GM19328 (cell line): ENCODE measurements at regions not wholly inside any gene's neighbourhood (a gene's known extent, or its start where the extent isn't known, plus 50 kb on each side); places are given as distances from the start of the nearest gene placed in this dataset.

ENCODE experiments used
- ATAC-seq: cut with Tn5 transposase; IDR thresholded peaks from one replicate; pipeline ENCODE4 v1.9.1; 2021; ENCODE audit warnings: mild to moderate bottlenecking, moderate library complexity; ENCODE audit not compliant: unreplicated experiment

DNA sequence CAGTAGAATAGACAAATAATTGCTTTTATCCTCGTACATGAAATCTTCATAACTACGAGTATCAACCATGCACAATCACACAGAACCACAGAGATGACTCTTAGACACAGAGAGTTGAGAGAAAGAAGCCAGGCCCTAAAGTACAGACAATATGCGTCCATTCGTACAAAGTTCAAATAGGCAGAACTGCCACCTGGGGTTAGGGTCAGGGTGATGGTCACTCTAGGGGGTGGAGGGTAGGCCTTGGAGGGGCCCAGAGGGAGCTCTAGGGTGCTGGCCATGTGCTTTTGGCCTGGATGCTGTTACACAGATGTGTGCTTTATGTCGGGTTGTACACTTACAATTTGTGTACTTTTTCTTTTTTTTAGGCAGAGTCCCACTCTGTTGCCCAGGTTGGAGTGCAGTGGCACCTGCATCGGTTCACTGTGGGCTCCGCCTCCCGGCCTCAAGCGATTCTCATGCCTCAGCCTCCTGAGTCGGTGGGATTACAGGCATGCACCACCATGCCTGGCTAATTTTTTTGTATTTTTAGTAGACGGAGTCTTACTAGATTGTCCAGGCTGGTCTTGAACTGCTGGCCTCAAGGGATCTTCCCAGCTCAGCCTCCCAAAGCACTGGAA lies 65.9 kb upstream of the KLF13 start:
- no peak for ATAC-seq

DNA sequence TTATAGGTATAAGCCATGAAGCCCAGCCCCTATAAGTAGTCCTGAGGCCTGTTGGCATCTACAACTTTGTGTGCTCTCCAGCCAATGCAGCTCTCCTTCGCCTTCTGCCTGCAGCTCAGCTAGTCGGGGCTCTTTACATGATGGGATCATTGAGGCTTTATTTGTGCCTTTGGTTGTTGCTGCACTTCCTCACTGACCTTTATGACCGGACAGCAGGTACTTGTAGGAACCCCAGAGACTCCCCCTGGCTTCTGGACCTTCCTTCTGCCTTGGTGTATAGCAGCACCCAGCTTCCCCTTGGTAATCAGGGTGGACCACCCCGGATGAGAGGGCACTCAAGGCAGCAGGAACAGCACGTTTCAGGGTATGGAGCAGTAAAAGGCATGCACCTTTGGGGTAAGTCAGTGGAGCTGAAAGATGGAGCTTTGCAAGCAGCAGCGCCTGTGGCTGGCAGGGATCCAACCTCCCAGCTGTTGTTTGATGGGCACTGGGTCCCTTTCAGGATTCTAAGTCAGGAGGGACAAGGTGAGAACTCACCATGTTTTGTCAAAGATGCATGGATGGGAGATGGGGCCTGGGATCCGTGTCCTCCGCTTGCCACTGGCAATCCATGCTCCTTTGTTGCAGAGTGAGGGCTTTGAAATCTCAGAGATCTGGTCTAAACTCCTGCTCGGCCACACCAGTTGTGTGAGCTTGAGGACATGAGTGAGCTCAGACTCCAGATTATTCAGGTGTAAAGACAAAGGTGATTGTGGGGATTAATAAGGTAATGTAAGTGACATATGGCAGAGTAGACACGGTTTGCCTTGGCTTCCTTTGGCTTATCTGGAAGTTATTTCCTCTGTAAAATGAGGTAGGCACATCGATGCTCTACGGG lies 65.1 kb upstream of the KLF13 start:
- ATAC-seq = no peak

DNA sequence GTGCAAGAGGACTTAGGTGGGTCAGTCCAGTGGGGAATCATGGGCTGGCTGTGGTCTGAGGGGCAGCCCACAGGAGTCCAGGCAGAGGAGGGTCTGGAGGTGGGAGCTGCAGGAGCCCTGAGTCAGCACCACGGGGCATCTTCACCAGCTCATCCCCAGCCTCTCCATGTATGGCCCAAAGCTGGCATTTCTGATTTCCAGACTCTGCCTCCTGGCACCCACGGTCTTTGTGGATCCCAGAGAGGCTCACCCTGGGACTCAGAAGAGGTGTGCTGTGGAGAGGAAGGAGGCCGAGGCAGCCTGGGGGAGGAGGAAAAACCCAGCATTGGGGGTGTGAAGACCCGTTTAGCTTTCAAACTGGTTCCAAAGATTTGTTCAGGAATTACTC lies 64.5 kb upstream of the KLF13 start:
- ATAC-seq = no peak

DNA sequence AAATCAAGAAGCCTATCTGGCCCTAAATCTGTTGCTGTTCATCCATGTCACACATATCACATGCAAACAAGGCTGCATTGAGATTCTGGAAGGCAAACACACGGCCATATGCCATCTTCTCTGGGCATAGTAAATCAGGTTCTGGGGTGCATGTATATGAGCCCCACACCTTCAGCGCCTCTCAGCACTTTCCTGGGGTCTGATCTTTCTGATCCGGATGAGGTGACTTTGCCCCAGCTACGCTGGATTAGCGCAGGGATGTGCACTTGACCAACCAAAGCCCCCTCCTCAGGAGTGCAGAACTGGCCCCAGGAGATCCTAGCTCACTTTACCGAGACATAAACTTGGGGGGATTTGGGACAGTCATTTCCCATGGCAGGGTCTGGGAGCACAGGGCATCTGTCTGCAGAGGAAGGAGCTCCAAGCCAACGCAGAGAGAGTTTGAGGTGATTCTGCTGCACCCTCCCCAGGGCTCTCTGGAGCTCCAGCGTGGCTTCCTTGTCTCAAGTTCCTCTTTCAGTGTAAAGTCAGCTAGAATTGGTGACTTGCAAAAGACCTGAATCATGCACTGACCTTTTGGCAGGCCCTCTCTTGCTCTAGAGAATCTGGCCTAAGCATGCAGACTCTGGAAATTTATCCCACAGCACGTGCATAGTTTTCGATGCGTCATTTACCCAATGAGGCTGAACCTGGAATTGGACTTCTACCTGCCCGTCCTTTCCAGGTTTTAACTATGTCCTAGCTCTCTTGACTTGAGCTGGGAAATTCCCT lies 63.5 kb upstream of the KLF13 start:
- no peak for ATAC-seq

DNA sequence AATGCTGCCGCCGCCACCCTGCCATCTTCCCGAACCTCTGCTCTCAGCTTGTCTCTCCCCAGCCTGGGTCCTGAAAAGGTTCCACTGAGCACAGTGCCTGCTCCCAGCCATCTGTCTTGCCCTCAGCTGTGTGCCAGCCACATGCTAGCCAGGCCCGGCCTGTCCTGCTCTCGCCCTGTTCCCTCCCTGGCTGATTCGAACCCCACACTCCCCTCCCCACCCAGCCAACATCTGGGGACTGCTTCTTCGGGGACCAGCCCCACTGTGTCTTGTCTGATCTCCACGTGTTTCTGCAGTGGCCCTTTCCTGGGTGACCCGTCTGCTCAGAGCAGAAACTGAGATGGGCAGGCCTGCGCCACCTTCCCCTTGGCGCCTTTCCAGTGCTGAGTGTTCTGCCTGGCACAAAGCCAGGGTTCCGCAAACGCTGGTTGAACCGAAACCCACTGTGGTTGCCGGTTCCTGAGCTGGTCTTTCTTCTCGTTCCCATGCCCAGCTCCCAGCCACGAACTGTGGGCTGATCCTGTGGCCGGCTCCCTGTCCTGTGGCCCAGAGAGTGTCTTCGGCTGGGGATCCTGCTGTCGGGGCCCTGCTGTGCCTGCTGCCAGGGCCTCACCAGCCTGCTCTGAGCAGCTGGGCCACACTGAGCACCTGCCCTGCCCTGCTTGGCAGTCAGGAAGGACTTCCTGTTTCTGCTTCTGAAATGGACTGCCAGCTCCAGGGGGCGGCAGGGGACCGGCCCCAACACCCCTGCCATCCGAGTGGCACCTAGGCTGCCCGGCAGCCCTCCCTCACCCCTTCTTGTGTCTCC lies 62.7 kb upstream of the KLF13 start:
- ATAC-seq = no peak

DNA sequence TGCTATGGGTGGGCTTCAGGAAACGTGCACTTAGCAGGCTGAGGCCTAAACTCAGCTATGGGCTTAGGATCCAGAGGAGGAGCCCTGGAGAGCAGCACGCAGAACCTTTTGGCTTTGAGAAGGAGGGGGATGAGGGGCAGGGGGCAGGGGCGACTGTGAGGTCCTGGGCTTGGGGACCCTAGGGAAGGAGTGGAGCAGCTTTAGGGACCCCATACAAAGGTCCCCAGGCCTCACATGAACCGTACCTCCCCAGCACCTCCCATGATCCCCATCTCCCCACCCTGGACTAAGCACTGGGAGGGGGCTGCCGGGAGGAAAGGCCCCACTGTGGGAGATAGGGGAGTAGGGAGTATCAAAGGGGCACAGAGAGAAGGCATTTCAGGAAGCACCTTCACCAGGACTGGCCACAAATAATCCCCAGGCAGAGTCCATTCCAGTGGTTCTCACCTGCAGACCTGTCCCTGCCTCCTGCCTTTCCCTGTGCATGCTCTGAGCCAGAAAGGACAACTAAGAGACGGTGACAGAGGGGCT lies 62.0 kb upstream of the KLF13 start:
- ATAC-seq = no peak

DNA sequence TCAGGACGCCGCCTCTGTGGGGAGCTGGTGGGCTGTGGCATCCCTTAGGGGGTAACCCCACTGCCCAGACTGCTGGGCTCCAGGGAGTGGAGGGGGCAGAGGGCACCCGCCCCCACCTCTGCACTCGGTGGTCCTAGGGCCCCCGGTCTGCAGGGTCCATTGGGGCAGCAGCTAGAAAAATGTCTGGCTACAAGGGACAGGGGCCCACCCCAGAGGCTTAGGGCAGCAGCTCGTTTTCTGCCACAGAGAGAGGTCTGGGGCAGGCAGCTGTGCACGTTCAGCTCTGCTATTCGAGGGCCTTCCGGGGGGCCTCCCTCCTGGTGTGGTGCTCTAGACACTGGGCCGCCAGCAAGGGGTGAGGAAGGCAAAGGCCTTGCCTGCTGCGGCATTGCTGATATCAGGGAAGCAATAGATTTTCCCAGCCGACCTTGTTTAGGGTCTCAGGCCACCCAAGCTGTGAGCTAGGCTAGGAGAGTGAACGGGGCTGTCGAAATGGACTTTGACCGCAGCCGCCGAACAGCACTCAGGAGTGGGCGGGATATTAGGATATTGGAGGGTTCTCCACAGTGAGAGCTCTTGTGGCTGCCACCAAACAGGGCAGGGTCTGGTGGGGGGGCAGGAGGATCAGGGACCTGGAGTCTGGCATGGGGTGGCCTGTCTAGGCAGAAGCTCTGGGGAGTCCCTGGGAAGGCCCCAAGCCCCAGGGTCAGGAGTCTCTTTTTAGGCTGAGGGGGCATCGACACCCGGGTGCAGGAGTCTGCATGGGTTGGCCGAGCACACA lies 61.4 kb upstream of the KLF13 start:
- ATAC-seq = no peak

DNA sequence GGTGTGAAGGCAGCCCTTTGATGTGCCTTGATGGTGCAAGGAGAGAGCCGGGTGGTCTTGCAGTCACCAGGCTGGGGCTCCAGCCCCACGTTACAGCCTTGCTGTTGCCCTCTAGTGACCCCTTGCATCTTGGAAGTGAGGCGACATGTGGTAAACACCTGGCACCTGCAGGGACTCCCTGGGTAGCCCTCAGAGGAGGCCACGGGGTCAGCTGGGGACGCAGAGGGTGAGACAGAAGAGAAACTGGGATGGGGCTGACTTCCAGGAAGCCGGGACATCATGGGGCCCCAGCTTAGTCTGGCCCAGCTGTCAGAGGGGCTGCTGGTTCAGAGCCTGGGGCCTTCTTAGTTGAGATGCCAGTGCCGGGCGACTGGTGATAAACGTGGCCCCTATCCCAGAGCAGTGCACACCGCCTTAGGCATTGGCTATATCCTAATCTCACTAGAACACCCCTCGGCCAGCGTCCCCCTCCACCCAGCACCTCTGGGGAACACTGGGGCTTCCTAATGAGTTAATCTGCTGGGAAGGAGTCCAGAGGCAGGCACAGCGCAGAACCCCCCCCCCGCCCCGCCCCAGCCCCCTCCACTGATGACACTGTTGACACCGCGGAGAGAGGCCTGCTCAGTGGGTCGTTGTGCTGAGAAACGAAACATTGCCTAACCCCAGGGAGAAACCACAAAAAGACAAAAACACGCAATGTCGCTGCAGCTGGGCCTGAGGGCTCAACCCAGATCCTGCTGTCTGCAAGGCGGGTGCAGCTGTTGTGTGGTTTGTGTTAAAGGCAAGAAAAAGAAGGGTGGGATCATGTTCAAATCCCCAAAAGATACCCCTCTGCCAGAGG lies 60.5 kb upstream of the KLF13 start:
- peak; percentile 61 for ATAC-seq

DNA sequence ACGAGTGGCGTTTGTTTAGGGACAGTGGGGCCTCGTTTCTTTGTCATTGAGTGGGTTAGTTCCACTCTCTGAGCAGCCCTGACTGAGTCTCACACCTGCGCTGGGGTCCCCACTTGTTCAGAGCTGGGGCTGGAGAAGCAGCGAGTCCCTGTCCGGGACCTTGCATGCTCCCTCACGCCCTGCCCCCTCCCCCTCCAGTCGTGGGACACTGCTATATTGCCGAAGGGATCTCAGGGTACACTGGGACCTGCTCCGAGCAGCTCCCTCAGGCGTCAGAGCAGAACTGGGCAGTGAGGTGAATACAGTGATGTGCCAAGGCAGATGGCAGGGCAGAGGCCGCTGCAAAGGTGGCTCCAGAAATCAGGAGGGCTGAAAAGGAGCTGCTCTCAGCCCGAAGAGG lies 59.9 kb upstream of the KLF13 start:
- no peak for ATAC-seq

DNA sequence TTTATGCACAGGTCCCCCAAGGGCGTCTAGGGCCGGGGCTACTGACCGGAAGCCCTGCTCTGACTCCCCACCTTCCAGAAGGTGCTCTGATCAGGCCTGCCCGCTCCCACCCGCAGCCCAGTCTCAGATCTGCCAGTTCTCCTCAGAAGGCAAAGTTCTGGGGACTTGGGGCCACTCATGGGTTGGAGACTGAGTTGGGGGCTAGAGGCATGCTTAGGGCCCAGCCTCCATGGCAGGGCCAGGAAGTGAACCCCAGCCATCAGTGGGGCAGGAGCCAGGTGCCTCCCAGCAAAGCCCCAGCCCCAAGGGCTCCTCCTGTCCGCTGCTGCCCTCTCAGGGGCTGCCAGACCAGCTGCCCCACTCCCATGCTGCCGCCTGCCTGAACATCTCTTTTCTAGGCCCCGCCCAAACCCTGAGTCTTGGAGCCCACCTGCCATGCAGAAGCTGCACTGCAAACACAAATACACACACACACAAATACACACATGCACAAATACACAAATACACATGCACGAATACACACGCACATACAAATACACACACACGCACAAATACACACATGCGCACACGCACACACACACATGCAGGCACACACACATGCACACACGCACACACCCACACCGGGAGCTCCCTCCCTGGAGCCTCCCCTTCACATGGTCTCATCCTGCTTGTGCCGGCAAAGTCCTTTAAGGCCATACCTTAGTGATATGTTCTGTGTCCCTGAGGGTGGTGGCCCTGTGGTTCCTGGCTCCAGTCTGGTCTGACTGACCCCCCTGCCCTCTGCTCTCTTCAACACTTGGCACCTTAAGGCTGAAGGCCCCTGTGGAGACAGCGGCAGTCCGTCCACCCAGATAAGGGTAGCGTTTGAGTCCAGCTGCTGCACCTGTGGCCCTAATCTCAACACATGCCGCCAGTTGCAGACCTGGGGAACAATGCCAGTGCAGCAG lies 59.2 kb upstream of the KLF13 start:
- ATAC-seq = no peak

DNA sequence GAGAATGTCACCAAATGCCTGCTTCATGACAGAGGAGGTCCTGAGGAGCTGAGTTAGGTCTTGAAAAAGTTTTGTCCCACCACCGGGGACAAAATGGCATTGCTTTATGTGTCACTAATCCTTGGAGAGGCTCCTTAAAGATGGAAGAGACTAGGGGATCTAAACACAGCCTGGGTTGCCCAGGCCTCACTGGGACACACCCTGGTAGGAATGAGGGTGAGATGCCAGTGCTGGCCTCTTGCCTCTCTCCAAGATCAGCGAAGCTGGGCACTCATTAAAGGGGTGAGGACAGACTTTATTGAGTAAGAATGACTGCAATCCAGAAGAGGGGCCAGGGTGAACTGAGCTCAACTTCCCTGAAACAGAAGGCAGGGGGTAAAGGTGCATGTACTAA lies 58.5 kb upstream of the KLF13 start:
- no peak for ATAC-seq

DNA sequence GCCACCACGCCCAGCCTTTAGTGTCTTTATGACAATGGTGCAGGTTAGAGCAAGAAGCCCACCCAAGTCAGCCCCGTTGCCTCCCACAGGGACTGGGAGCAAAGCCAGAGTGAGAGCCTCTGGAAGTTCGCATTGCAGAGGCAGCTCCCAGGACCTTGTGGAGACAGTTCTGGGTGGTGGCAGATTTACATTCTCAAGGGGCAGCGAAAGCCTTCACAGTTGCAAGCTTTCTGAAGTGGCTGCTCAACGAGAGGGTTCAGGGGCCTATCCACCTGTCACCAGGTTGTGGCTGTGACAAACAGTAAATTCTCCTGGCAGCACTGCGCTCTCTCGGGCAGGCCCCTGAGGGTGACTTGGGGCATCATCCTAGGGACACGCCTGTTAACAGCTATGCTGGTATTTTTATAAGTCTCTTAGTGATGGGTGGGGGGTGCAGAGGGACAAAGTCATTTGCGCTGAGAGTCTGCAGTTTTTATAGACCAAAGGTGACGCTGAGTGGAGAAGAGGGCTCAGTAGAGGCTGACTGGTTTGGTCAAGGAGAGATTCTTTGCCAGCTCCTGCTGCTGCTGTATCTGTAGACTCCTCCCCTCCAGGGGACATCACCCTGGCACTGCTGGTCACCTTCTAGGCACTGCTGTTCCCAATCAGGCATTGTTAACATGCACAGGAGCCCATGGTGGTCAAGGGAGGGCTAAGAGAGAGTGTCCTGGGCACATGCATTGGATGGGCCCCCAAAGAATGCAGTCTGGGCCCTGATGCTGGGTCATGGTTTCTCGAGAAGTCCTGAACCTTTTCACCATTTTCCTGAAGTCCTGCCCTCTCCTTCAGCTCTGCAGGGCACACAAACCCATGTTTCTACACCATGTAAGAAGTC lies 57.5 kb upstream of the KLF13 start:
- ATAC-seq = no peak

DNA sequence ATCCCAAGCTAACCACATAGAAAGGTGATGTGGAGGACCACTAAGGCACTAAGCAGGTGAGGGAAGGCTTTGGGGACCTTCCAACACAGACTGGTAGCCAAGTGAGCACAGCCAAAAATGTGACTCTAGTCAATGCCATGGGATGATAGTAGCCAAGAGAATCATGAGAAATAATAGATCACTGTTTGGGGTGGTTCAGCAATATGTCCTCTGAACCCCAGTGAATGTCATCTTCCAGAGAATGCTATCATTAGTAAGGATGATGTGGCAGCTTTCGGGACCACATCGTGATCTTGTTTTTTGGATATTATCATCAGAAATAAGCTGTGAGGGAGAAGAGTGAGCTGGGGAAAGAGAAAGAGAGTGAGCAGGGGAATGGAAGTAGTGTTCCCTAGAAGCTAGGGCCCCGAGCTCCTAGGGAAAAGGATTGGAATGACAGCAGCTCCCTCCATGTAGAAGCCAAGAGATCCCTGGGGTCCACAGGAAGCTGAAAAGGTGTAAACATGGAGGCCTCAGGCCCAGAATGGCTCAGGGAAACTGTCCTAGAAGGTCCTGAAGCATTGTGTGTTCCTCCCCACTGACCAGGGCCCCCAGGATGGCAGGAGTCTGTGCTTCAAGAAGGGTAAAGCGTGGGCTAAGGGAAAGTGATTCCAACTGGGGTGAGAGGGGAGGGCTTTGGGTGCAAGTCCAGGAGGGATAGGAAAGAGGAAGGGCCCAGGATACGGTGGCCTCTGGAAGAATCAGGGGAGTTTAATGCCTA lies 56.6 kb upstream of the KLF13 start:
- ATAC-seq = no peak

DNA sequence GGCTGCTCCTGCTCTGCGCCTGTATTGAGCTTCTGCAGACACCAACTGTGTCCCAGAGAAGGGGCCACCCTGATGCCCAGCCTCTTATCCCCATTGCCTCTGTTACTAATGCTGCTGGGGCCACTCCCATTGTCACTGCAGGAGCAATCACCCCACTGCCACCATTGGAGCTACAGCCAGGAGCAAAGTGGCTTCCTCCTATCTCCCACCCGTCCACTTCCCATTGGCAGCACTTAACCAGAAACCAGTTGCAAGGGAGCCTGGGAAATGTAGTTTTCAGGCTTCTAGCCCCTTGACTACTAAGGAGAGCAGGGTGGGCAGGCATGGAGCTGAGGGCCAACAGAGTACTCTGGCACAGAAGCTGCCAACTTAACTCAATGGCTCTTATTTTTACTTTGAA lies 55.9 kb upstream of the KLF13 start:
- no peak for ATAC-seq

DNA sequence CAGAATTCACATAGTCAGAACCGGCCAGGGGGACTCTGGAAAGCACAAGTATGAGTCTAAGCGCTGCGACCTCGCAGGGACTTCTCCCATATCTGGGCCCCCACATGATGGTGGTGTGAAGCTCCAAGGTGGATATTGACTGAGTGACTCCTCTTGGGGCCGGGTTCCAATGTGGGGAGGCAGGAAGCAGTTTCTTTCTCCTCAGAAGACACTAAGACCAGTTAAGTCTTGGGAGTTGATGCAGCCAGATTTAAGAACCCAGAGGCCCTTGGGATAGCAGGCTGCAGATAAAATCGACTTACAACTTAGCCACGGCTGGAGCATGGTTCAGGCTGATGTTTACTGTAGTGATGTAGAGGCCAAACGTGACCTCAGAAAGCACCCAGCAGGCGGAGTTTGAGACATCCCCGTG lies 55.4 kb upstream of the KLF13 start:
- ATAC-seq = no peak
